ENCODE measurements at regions not wholly inside any gene's neighbourhood (a gene's known extent, or its start where the extent isn't known, plus 50 kb on each side); places are given as distances from the start of the nearest gene placed in this dataset.
"Not testable (repeated sequence)": the region's sequence is repeated elsewhere in the genome, so short reads cannot be mapped to it uniquely, and the experiment has no call there.

- not testable (repeated sequence) for TF ChIP-seq CTCF (conservative IDR thresholded peaks at IDR 0.05; ENCODE audit: low read length); EZH2phosphoT487 (IDR thresholded peaks at IDR 0.05; ENCODE audit: borderline replicate concordance)
These were observed 275.8 kb downstream of the LIPI start for GRCh38 chr21:13934887-13935342.

All from Loucy (cell line).